GM18505 (cell line): ENCODE measurements at regions not wholly inside any gene's neighbourhood (a gene's known extent, or its start where the extent isn't known, plus 50 kb on each side); places are given as distances from the start of the nearest gene placed in this dataset.

Experiments used
- ATAC-seq: cut with Tn5 transposase; IDR thresholded peaks from one replicate; pipeline ENCODE4 v1.9.1; 2021; ENCODE audit not compliant: unreplicated experiment
- POLR2A ChIP-seq: IDR thresholded peaks from 4 replicates; pipeline ENCODE4 v1.6.1; 2011; ENCODE audit warnings: borderline replicate concordance; ENCODE audit not compliant: insufficient read depth, insufficient read length; ENCODE audit errors: extremely low read depth

DNA sequence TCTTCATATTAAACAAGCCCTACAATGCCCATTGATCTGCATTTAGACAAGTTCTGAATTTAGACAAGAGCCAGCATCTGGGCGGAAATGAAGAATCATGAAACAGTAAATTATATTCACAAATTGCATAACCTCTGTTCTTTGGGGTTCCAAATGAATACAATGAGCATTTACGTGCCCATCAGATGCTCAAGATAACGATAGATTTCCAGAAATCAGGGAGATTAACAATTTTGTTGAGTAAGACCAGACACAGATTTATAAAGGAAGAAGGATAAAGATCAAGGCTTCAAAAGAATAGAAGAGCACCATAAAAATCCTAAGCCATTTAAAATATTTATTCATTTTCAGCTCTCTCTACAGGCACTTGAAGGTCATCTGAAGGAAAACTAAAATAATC, 59.7 kb upstream of the CDH20 start:
- no peak for TF ChIP-seq POLR2A
- ATAC-seq, result no peak

DNA sequence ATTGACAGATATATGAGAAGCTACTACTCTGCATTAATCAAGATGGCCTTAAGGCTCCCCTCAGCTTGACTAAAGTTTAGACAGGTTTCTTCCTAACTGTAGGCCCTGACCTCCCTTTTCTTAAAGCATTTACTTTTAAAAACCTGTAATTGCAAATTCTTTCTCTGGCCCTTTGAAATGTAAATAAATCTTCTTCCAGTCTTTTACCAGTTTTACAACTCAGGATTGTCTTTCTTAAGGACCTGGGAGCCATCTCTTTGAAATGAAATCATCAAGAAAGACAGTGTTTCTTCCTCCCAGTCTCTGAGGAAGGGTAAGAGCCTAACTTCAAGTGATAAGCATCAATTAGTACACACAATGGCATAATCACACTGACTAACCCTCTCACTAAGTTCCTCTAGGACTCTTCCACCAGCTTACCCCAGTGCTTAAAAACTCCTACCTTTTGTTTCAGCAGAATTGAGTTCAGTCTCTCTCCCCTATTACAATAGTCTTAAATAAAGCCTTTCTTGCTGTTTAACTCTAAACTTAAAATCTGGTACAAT, 58.7 kb upstream of the CDH20 start:
- TF ChIP-seq POLR2A, result no peak
- no peak for ATAC-seq

DNA sequence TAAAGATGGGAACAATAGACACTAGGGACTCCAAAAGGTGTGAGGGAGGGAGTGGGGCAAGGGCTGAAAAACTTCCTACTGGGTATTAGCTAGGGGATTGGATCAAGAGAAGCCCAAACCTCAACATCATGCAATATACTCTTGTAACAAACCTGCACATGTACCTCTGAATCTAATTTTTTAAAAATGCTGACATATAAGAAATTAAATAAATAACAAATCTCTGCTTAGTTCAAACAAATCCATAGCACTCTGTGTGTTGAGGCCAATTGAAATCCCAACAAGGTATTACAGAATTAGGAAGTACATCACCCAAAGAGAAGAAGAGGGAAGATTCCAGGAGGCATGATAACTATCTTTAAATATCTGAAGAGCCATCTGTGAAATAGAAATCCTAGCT, 55.4 kb upstream of the CDH20 start:
- no peak for TF ChIP-seq POLR2A
- ATAC-seq, result no peak

DNA sequence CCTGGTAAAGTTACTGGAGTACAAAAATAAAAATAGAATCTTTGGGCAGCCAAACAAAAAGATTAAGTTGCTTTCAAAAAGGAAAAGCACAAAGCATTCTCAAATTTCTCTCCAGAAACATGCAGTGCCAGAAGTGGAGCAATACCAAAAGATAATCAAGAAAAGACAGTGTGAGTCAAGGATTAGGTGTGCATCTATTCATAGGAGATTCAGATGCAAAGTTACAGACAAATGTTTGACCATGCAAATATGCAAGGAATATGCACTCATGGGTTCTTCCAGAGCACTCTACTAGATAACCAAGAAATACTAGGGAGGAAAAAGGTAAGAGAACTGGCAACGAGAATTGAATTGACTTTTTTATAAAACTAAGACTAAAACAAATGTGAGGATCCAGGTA, 51.8 kb upstream of the CDH20 start:
- TF ChIP-seq POLR2A, result no peak
- no peak for ATAC-seq

DNA sequence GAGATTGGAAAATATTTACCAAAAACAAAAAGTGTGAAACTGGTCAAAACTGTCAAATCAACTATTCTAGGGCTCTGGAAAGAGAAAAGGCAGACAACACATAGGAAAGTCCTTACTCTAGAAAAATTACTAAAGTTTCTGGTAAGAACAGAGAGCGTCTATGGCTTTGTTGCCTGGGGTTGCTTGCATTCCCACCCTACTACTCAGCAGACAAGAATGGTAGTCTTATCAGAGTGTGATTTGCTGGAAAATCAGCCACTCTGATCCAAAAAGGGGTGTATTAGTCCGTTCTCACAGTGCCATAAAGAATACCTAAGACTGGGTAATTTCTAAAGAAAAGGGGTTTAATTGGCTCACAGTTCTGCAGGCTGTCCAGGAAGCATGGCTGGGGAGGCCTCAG, 50.3 kb upstream of the CDH20 start:
- no peak for TF ChIP-seq POLR2A

More for the DNA sequence above, 50.3 kb upstream of the CDH20 start:
- ATAC-seq, result no peak
